Calu3 (cell line): ENCODE measurements at regions not wholly inside any gene's neighbourhood (a gene's known extent, or its start where the extent isn't known, plus 50 kb on each side); places are given as distances from the start of the nearest gene placed in this dataset.

ENCODE experiments used
- BruUV-seq: library from RNA; stranded (reverse); fragments of 400-500 nt; replicated peaks from 2 replicates; lab custom pipeline; 2021; lab: Mats Ljungman, UMichigan
- CTCF ChIA-PET: fragments of 300-600 bp; sonication (Branson Sonifier 250); formaldehyde crosslinking; loops from one replicate; lab custom pipeline; 2022; ENCODE audit warnings: antibody characterized with exemption; lab: Charles Lee
- DNase-seq: peaks from one replicate; pipeline ENCODE4 v3.0.0; 2022
- H3K27ac Mint-ChIP-seq: one replicate; pipeline ENCODE4 v1.8.0; 2022; ENCODE audit warnings: mixed read lengths; ENCODE audit not compliant: unreplicated experiment
- H3K27me3 Mint-ChIP-seq: one replicate; pipeline ENCODE4 v1.8.0; 2022; ENCODE audit warnings: mixed read lengths; ENCODE audit not compliant: unreplicated experiment
- H3K36me3 Mint-ChIP-seq: one replicate; pipeline ENCODE4 v1.8.0; 2022; ENCODE audit warnings: mild to moderate bottlenecking, moderate library complexity, mixed read lengths; ENCODE audit not compliant: insufficient read depth, unreplicated experiment
- H3K4me1 Mint-ChIP-seq: one replicate; pipeline ENCODE4 v1.8.0; 2022; ENCODE audit warnings: mild to moderate bottlenecking, low read depth, mixed read lengths; ENCODE audit not compliant: unreplicated experiment
- H3K4me3 Mint-ChIP-seq: one replicate; pipeline ENCODE4 v1.8.0; 2022; ENCODE audit warnings: mild to moderate bottlenecking, low read depth, moderate library complexity, mixed read lengths; ENCODE audit not compliant: unreplicated experiment
- H3K9me3 Mint-ChIP-seq: one replicate; pipeline ENCODE4 v1.8.0; 2022; ENCODE audit warnings: low read depth, mixed read lengths; ENCODE audit not compliant: unreplicated experiment
- intact Hi-C: fragments of 100-400 bp; cut with micrococcal nuclease; formaldehyde crosslinking; loops from one replicate; pipeline ENCODE4 v1.10.0; 2022; ENCODE audit not compliant: unreplicated experiment
- TF ChIP-seq, protein P1 (sequence below): fragments of 200-600 bp; IDR thresholded peaks from one replicate; pipeline ENCODE4 v1.8.0; 2022; ENCODE audit warnings: antibody characterized with exemption; ENCODE audit not compliant: unreplicated experiment

DNA sequence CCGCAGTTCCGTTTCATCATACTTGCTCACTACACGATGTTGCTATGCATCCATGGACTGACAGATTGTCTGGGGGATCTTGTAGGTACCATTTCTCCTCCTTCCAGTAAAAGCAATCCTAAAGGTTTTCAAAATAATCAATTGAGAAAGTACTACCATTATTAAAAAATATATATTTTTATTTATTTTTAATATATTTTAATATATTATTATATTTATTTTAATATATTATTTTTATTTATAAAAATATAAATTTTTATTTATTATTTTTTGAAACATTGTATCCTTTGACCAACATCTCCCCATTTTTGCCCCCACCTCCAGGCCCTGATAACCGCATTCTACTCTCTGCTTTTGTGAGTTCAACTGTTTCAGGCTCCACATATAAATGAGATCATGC, 237.6 kb upstream of the IRX4 start:
- DNase-seq: no peak
- H3K4me3 Mint-ChIP-seq: no peak overlapping the region
- no peaks in the 10 kb centered on the region for H3K36me3 Mint-ChIP-seq
- intact Hi-C loops: no loop called here
- peaks cover 18% of the 10 kb centered on the region for H3K27me3 Mint-ChIP-seq
- H3K9me3 Mint-ChIP-seq: peaks cover 7% of the 10 kb centered on the region
- no TSS peak for BruUV-seq
- no peak overlapping the region for H3K27ac Mint-ChIP-seq
- CTCF ChIA-PET: no interaction called here
- no peaks in the 10 kb centered on the region for H3K4me1 Mint-ChIP-seq
- TF ChIP-seq, protein P1, sequence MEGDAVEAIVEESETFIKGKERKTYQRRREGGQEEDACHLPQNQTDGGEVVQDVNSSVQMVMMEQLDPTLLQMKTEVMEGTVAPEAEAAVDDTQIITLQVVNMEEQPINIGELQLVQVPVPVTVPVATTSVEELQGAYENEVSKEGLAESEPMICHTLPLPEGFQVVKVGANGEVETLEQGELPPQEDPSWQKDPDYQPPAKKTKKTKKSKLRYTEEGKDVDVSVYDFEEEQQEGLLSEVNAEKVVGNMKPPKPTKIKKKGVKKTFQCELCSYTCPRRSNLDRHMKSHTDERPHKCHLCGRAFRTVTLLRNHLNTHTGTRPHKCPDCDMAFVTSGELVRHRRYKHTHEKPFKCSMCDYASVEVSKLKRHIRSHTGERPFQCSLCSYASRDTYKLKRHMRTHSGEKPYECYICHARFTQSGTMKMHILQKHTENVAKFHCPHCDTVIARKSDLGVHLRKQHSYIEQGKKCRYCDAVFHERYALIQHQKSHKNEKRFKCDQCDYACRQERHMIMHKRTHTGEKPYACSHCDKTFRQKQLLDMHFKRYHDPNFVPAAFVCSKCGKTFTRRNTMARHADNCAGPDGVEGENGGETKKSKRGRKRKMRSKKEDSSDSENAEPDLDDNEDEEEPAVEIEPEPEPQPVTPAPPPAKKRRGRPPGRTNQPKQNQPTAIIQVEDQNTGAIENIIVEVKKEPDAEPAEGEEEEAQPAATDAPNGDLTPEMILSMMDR: no peak

DNA sequence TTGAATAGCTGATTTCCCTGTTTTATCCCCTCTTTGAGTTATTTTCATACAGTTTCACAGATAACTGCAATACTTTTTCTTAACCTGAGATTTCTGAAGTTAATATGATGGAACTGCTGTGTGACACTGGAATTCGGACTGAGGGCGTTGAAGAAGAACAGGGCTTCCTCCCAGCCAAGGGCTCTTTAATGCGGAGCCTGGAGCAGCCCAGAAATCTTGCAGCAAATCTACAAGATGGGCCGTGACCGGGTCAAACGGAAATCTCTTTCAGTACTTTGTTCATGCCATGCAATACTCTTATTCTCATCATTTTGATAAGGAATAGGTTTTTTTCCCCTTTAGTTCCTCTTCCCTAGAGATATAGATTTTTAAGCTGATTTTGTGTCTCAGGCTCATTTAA, 236.8 kb upstream of the IRX4 start:
- H3K27ac Mint-ChIP-seq: no peak overlapping the region
- no peaks in the 10 kb centered on the region for H3K36me3 Mint-ChIP-seq
- H3K4me3 Mint-ChIP-seq: no peak overlapping the region
- CTCF ChIA-PET: no interaction called here
- H3K27me3 Mint-ChIP-seq: peaks cover 12% of the 10 kb centered on the region
- H3K4me1 Mint-ChIP-seq: no peaks in the 10 kb centered on the region
- intact Hi-C loops: no loop called here
- DNase-seq: no peak
- H3K9me3 Mint-ChIP-seq: peaks cover 9% of the 10 kb centered on the region
- TF ChIP-seq, protein P1: no peak
- no TSS peak for BruUV-seq

DNA sequence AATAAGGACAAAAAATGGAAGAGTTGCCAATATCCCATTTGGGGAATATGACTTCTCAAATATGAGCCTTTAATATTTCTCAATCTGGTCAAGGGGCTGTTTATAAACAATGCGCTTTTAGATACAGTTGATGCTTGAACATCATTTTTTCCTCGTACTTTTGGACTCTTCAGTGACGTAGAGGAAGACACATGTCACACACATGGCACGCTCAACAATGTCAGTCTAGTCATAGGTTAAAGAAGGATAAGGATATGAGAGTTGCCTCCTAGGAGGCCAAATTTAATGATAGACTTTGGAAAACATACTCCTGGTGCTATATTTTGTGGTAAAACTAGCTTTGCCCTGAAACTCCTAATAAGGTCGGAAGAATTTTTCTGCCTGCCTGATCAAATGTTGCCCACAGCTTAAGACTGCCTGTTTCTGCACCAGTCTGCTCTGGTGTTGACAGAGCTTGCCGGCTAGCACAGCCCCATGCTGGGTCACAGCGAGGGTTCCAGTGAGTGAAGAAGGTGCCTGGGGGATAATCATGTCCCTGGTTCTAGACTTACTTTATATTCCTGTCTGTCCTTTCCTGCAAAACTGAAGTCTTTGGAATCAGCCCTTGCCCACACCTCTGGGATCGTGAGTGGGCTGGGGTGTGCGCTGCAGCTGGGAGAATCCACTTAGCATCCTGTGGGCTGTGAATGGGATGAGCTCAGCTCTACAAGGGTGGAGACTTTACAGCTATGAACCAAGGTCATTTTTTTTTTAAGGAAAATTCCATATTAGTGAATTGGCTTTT, 230.8 kb upstream of the IRX4 start:
- H3K4me1 Mint-ChIP-seq: no peaks in the 10 kb centered on the region
- intact Hi-C loops: no loop called here
- peaks cover 7% of the 10 kb centered on the region for H3K27me3 Mint-ChIP-seq

DNA sequence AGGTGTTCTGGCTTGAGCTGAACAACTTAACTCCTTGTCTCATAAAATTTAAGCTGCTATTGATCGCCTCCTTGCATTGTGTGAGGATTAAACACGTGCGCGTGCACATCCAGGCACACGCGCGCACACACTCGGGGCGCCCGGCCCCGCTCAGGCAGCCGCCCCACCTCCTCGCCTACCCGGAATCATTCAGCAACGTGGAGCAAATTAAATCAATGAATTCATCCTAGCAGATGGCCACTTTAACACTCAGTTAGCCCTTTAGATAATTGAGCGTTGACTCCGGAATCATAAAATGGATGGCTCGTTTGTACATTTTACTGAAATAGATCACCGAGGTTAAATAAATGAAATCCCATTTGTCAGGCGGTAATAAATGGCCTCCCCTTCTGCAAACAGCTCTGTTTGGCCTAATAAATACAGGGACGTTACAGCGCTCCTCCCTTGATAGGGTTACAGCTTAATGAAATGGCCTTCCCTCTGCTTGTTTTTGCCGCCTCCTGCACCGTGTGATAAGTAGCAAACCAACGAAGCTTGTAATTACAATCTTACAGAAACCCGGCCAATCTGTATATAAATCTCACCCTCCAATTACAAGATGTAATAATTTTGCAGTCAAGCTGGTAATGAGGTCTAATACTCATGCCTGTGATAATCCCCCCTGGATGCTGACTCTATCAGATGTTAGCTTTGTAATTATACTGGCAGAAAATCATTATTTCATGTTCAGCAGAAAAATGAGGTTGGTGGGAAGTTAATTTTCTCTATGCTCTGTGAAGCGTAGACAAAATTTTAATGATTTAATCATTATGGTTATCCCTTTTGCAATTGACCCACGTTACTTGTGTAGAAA, 229.7 kb upstream of the IRX4 start:
- Mint-ChIP-seq H3K9me3 (peaks cover 3% of the 10 kb centered on the region), H3K27me3 (no peaks in the 10 kb centered on the region), H3K27ac (no peak overlapping the region), H3K36me3 (no peaks in the 10 kb centered on the region), H3K4me3 (no peak overlapping the region), H3K4me1 (no peaks in the 10 kb centered on the region)
- TF ChIP-seq, protein P1: no peak
- CTCF ChIA-PET: no interaction called here
- no TSS peak for BruUV-seq
- DNase-seq: no peak
- intact Hi-C loops: no loop called here

More for the DNA sequence above, 230.8 kb upstream of the IRX4 start:
- H3K27ac Mint-ChIP-seq: no peak overlapping the region
- no peak for DNase-seq
- H3K36me3 Mint-ChIP-seq: no peaks in the 10 kb centered on the region
- BruUV-seq: no TSS peak
- H3K4me3 Mint-ChIP-seq: no peak overlapping the region
- H3K9me3 Mint-ChIP-seq: peaks cover 3% of the 10 kb centered on the region
- TF ChIP-seq, protein P1: no peak
- CTCF ChIA-PET: no interaction called here
